ENCODE measurements at regions not wholly inside any gene's neighbourhood (a gene's known extent, or its start where the extent isn't known, plus 50 kb on each side); places are given as distances from the start of the nearest gene placed in this dataset.

DNA sequence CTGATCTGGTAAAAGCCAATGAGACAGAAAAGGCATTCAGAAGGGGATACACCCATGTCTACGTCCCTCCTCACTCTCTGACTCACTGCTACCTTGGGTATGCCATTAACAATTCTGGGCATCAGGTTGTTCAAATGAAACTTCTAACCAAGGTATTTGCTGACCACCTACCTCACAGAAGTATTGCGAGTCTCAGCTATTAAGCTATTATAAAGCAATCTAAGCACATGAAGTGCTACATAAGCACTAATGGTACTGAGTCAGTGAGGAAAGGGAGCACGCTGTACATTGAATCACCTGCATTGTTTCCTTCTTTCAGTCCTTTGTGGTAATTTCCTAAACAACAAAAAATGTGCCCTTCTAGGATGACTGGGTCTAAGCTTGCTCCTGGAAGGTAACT, 62.8 kb upstream of the CCDC91 start:
- TF ChIP-seq CTCF (IDR thresholded peaks at IDR 0.05) = no peak
- TF ChIP-seq POLR2A (IDR thresholded peaks at IDR 0.05) = no peak
